ENCODE measurements at regions not wholly inside any gene's neighbourhood (a gene's known extent, or its start where the extent isn't known, plus 50 kb on each side); places are given as distances from the start of the nearest gene placed in this dataset.

DNA sequence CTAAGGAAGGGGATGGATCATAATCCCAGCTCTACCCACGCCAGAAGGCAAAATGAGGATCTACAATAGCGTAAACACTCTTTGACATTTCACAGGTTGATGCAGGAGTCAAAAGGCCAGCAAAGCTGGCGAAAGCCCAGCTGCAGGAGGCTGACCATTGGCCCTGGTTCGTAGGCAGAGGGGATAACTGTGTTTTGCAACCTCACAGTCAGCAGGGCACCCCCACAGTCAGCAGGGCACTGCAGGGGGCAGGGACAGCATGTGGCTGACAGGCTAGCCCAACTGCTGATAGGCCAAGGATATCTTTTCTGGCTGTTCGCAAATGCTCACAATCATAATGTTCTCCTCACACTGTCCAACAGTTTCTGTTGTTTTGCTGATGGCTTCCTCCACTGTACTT, 372.7 kb downstream of the BUD13 start:
- no peaks in the 10 kb centered on the region for H3K4me1 Mint-ChIP-seq (ENCODE audit: low read depth in 2 of 2)
- no peak for DNase-seq
- peaks cover 12 to 15% of the 10 kb centered on the region in 2 donors for H3K27me3 Mint-ChIP-seq
- no peak overlapping the region for H3K4me3 Mint-ChIP-seq
- no peak for ATAC-seq (replicated peaks)
- H3K9me3 Mint-ChIP-seq, result no peaks in the 10 kb centered on the region
- H3K36me3 Mint-ChIP-seq (ENCODE audit: insufficient read depth), result no peaks in the 10 kb centered on the region
- H3K27ac Mint-ChIP-seq, result no peak overlapping the region

DNA sequence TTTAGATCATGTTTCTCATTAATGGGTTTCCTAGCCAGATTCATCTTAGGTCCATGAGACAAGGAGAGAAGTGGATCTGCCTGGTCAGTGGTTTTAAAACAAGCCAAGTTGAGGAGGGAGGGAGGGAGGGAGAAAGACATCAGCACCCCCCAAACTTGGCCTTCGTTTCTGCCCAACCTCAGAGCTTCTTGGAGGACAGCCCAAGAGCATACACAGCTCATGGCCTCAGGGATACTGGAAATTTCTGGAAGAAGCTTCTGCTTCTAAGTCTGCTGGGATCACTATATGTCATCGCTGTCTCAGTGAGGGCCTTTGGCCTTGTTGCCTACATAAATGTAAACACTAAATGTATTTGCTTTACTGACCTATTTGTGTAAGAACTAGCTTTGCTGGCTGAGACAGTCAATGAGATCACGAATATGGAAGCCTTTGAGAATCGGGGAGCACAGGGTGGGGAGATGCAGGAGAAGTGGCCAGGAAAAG, 375.1 kb downstream of the BUD13 start:
- Mint-ChIP-seq H3K4me1 (ENCODE audit: low read depth in 2 of 2) (no peaks in the 10 kb centered on the region), H3K4me3 (no peak overlapping the region), H3K36me3 (ENCODE audit: insufficient read depth) (no peaks in the 10 kb centered on the region), H3K27me3 (peaks cover 9 to 24% of the 10 kb centered on the region in 2 donors), H3K9me3 (no peaks in the 10 kb centered on the region), H3K27ac (no peak overlapping the region)
- DNase-seq, result no peak
- no peak for ATAC-seq (replicated peaks)

DNA sequence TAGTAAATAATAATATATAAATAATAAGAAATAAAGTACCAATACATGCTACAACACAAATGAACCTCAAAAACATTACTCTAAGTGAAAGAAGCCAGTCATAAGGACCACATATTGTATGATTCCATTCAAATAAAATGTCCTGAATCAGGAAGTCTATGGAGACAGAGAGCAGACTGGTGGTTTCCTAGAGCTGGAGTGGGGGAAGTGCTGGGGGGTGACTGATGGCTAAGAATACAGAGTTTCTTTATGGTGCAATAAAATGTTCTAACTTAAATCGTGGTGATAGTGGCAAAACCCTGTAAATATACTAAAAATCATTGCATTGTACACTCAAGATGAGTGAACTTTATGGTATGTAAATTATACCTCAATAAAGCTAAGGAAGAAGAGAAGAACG, 376.5 kb downstream of the BUD13 start:
- peaks cover 22 to 31% of the 10 kb centered on the region in 2 donors for H3K27me3 Mint-ChIP-seq
- no peaks in the 10 kb centered on the region for H3K9me3 Mint-ChIP-seq
- H3K36me3 Mint-ChIP-seq (ENCODE audit: insufficient read depth), result peaks cover 3% of the 10 kb centered on the region
- H3K27ac Mint-ChIP-seq, result no peak overlapping the region
- no peaks in the 10 kb centered on the region for H3K4me1 Mint-ChIP-seq (ENCODE audit: low read depth in 2 of 2)
- no peak overlapping the region for H3K4me3 Mint-ChIP-seq
- DNase-seq (no peak), ATAC-seq (replicated peaks) (no peak)

DNA sequence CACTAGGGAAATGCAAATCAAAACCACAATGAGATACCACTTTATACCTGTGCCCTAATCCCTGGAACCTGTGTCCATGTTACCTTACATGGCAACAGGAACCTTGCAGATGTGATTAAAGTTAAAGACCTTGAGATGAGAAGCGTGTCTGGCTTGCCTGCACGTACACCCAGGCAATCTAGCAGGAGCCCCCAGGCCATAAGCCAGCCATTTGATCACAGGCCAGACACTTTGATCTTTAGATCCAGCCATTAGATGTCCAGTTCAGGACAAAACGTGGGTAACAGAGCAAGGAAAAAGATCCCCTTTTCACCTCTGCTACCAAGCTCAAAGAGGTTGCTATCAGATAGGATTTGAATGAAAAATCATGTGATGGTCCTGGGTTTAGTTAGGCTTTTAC, 378.8 kb downstream of the BUD13 start:
- no peak overlapping the region for H3K27ac Mint-ChIP-seq
- H3K4me1 Mint-ChIP-seq (ENCODE audit: low read depth in 2 of 2), result no peaks in the 10 kb centered on the region
- ATAC-seq (replicated peaks) (no peak), DNase-seq (no peak)
- peaks cover 32 to 35% of the 10 kb centered on the region in 2 donors for H3K27me3 Mint-ChIP-seq
- peaks cover 0 to 2% of the 10 kb centered on the region in 2 donors for H3K9me3 Mint-ChIP-seq
- peaks cover 3% of the 10 kb centered on the region for H3K36me3 Mint-ChIP-seq (ENCODE audit: insufficient read depth)
- H3K4me3 Mint-ChIP-seq, result no peak overlapping the region

DNA sequence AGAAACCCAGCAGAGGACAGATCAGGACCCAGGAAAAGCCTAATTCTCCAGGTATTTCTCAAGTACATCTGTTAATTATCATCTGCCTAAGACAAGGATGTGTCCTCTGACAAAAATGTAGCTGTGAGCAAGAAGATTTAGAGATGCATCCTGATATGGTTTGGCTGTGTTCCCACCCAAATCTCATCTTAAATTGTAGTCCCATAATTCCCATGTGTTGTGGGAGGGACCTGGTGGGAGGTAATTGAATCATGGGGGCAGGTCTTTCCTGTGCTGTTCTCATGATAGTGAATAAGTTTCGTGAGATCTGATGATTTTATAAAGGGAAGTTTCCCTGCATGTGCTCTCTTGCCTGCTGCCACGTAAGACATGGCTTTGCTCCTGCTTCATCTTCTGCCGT, 381.8 kb downstream of the BUD13 start:
- Mint-ChIP-seq H3K4me3 (no peak overlapping the region), H3K27ac (no peak overlapping the region), H3K27me3 (peaks cover 26 to 30% of the 10 kb centered on the region in 2 donors), H3K9me3 (peaks cover 0 to 2% of the 10 kb centered on the region in 2 donors), H3K4me1 (ENCODE audit: low read depth in 2 of 2) (no peaks in the 10 kb centered on the region), H3K36me3 (ENCODE audit: insufficient read depth) (peaks cover 3% of the 10 kb centered on the region)
- no peak for ATAC-seq (replicated peaks)
- DNase-seq, result no peak

DNA sequence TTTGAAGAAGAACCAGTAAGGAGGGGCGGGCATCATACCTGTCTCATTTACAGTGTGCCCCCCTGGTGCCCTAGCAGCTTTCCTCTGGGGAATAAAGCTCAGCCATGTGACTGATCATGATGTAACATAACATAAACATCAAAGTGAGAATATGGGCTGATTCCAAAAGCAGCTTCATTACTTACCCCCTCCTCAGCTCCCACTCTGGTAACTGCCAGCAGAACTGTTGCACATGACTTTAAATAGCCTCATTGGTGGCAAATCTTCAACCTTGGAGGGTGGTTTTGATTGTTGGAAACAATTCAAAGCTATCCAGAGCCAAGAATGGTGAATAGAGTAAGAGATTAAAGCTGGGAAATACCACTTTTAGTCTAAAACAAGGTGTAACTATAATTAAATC, 384.6 kb downstream of the BUD13 start:
- Mint-ChIP-seq H3K4me3 (no peak overlapping the region), H3K27ac (no peak overlapping the region), H3K27me3 (peaks cover 25 to 26% of the 10 kb centered on the region in 2 donors), H3K4me1 (ENCODE audit: low read depth in 2 of 2) (no peaks in the 10 kb centered on the region), H3K9me3 (peaks cover 0 to 2% of the 10 kb centered on the region in 2 donors), H3K36me3 (ENCODE audit: insufficient read depth) (peaks cover 3% of the 10 kb centered on the region)
- DNase-seq (no peak), ATAC-seq (replicated peaks) (no peak)

DNA sequence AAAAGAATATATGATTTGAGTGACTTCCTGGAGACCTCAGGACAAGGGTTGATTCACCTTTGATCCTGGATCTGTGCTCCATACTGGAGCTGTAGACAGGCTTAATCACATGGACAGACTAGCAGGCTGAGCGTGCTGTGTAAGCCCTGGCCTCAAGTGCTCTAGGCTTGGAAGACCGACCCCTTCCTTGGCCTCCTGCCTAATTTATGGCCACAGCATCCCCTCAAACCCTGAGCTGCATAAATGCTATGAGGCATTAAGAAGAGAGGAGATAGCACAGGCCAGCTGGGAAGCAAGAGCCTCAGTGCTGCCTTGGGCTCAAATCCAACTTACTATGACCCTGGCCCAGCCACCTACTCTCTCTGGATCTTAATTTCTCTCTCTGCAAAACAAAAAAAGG, 385.1 kb downstream of the BUD13 start:
- no peak overlapping the region for H3K4me3 Mint-ChIP-seq
- H3K9me3 Mint-ChIP-seq, result peaks cover 0 to 2% of the 10 kb centered on the region in 2 donors
- H3K27ac Mint-ChIP-seq, result no peak overlapping the region
- no peaks in the 10 kb centered on the region for H3K4me1 Mint-ChIP-seq (ENCODE audit: low read depth in 2 of 2)
- ATAC-seq (replicated peaks) (no peak), DNase-seq (no peak)
- H3K27me3 Mint-ChIP-seq, result peaks cover 26% of the 10 kb centered on the region in 2 donors
- peaks cover 3% of the 10 kb centered on the region for H3K36me3 Mint-ChIP-seq (ENCODE audit: insufficient read depth)

DNA sequence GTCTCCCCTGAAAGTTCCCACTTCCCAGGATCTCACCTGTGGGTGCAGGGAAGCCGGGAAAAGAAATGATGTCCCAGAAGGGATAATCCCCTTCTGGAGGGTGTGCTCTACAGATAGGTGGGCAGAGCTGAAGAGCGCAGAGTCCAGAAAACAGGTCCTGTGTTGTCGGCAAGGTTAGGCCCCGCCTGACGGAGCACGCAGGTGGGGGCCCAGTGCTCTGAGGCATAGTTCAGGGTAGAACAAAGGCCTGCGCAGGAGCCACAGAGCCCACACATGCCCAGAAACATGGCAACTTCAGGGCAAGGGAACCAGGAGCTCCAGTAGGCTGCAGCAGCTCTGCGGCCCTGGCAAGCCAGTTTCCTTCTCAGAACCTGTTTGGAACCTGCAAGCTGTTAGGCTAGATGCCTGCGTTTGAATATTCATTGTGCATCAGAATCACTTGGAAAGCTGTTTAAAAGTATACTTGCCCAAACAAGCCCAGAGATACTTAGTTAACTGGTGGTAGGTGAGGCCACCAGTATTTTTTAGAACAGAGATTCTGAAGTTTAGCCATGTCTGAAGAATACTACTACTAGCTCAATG, 386.6 kb downstream of the BUD13 start:
- Mint-ChIP-seq H3K27me3 (peaks cover 16 to 25% of the 10 kb centered on the region in 2 donors), H3K9me3 (peaks cover 0 to 2% of the 10 kb centered on the region in 2 donors), H3K27ac (no peak overlapping the region), H3K4me3 (no peak overlapping the region), H3K36me3 (ENCODE audit: insufficient read depth) (no peaks in the 10 kb centered on the region), H3K4me1 (ENCODE audit: low read depth in 2 of 2) (no peaks in the 10 kb centered on the region)
- DNase-seq (no peak), ATAC-seq (replicated peaks) (no peak)

DNA sequence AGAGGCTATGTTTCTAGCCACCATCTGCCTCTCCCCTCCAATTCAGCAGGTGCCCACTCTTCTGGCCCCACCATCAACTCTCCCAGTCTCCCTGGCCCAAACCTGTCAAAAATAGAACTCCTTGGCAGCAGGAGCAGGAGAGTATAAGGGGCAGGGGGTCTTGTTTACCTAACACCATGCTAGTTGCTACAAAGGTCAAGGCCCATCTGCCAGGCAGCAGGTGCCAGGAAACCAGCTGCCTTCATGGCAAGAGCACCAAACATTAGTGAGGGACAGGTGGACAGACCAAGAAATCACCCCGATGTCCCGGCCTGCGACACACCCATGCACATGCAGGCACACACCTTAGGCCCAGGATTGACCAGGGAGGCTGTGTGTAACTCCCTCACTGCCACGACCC, 387.9 kb downstream of the BUD13 start:
- Mint-ChIP-seq H3K27ac (no peak overlapping the region), H3K36me3 (ENCODE audit: insufficient read depth) (no peaks in the 10 kb centered on the region), H3K4me3 (no peak overlapping the region), H3K27me3 (peaks cover 18 to 26% of the 10 kb centered on the region in 2 donors), H3K4me1 (ENCODE audit: low read depth in 2 of 2) (no peaks in the 10 kb centered on the region), H3K9me3 (peaks cover 0 to 7% of the 10 kb centered on the region in 2 donors)
- DNase-seq (no peak), ATAC-seq (replicated peaks) (no peak)

DNA sequence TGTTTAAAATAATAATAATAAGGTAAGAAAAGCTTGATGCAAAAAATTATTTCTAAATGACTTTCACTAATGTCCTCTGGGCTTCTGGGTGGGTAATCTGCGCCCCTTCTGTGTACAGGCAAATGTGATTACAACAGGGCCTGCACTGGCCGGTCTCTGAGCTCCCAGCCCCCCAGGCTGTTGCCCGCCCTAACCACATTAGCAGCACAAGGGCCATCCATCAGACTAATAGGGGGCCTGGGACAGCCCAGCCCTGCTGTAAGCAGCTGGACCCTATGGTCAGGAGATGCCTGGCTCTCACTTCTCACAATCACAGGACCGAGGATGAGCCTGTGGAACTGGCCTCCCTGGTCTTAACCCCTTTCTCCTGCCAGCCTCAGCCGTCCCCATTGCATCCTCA, 388.4 kb downstream of the BUD13 start:
- no peak for ATAC-seq (replicated peaks)
- no peaks in the 10 kb centered on the region for H3K4me1 Mint-ChIP-seq (ENCODE audit: low read depth in 2 of 2)
- peaks cover 0 to 12% of the 10 kb centered on the region in 2 donors for H3K9me3 Mint-ChIP-seq

DNA sequence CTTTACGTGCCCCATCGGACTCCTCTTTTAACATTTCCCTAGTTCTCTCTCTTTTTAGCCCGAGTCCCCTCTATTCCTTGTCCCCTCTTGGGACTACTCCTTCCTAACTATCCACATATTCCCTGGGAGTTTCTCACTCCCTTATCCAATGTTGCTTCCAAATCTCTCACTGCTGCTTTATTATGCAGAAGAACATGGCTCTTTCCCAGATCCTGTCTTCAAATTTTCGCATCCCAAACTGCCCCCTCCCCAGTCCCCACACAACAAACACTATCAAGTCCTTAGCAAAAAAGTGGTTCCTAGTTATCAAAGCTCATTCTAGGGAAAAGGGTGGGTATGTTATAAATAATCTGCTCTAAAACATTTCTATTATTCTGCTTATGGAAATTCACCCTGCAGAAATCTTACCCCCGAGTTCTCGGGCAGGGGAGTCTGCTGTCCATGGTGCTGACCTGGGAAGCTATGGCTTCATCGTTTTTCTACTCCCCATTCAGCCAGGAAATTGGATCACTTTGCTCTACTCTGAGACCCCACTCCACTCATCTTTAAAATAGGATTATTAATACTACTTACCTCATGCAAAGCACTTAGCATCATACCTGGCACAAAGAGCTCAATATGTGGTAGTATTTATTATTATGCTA, 393.5 kb downstream of the BUD13 start:
- Mint-ChIP-seq H3K9me3 (peaks cover 3 to 15% of the 10 kb centered on the region in 2 donors), H3K4me1 (ENCODE audit: low read depth in 2 of 2) (no peaks in the 10 kb centered on the region), H3K27ac (no peak overlapping the region), H3K4me3 (no peak overlapping the region), H3K36me3 (ENCODE audit: insufficient read depth) (peaks cover 3% of the 10 kb centered on the region), H3K27me3 (peaks cover 44 to 55% of the 10 kb centered on the region in 2 donors)
- ATAC-seq (replicated peaks) (no peak), DNase-seq (no peak)

More for the DNA sequence above, 388.4 kb downstream of the BUD13 start:
- no peak for DNase-seq
- Mint-ChIP-seq H3K27me3 (peaks cover 18 to 30% of the 10 kb centered on the region in 2 donors), H3K36me3 (ENCODE audit: insufficient read depth) (no peaks in the 10 kb centered on the region), H3K4me3 (no peak overlapping the region), H3K27ac (no peak overlapping the region)

DNA sequence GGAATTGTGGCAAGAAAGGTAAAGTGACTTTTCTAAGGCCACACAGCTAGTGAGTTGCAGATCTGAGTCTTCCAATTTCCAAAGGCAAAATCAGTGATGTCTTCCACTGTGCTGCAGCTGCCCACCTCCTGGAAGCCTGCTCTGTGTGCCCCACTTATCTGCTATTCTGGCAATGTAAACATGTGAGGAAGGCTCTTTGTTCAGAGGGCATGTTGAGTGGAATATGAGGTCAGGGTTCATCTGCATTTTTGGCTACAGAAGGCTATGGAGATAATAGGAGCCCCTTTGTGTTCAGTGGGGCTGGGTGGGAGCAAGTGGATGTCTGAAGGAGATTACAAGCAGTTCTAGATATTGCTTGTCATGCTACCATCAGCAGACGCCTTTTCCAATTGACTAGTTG, 396.2 kb downstream of the BUD13 start:
- Mint-ChIP-seq H3K36me3 (ENCODE audit: insufficient read depth) (peaks cover 3% of the 10 kb centered on the region), H3K4me3 (no peak overlapping the region), H3K9me3 (peaks cover 3 to 15% of the 10 kb centered on the region in 2 donors), H3K27ac (no peak overlapping the region), H3K4me1 (ENCODE audit: low read depth in 2 of 2) (no peaks in the 10 kb centered on the region), H3K27me3 (peaks cover 26 to 50% of the 10 kb centered on the region in 2 donors)
- no peak for ATAC-seq (replicated peaks)
- DNase-seq, result no peak

DNA sequence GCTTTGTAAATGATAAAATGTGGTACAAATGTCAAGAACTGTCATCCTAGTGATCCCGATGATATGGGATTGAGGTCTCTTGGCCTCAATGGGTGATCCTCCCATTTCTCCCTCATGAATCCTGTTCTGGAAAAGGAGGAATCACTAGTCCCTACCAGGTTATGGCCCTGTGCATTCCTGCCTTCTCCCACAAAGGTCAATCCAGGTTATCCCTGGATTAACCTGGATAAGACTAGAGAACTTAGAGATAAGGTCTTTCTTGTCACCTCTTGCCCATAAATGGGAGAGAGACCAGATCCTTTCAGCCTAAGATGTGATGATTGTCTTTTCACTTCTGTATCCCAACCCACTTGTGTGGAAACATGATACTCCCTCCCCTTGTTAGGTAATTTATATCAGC, 396.7 kb downstream of the BUD13 start:
- peaks cover 3% of the 10 kb centered on the region for H3K36me3 Mint-ChIP-seq (ENCODE audit: insufficient read depth)
- no peak for ATAC-seq (replicated peaks)
- H3K4me1 Mint-ChIP-seq (ENCODE audit: low read depth in 2 of 2), result no peaks in the 10 kb centered on the region
- peaks cover 21 to 50% of the 10 kb centered on the region in 2 donors for H3K27me3 Mint-ChIP-seq
- no peak for DNase-seq
- H3K27ac Mint-ChIP-seq, result no peak overlapping the region
- no peak overlapping the region for H3K4me3 Mint-ChIP-seq
- H3K9me3 Mint-ChIP-seq, result peaks cover 3 to 15% of the 10 kb centered on the region in 2 donors

DNA sequence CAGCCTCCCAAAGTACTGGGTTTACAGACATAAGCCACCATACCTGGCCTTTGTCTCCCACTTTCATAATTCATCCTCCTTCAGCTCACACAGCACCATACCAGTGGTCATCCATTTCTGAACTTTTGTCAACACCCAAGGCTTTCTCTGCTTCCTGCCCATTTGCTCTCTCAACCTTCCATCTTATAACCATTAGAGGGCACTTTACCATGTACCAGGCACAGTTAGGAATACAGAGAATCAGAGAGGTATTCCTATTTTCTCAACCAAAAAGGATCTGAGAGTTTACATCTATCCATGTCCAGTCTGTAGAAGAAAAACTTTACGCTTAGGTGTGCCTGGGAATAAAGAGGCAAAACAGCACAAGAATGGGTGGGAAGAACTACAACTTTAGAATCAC, 397.6 kb downstream of the BUD13 start:
- peaks cover 3 to 12% of the 10 kb centered on the region in 2 donors for H3K9me3 Mint-ChIP-seq
- no peak overlapping the region for H3K4me3 Mint-ChIP-seq
- no peak for DNase-seq

More for the DNA sequence above, 397.6 kb downstream of the BUD13 start:
- Mint-ChIP-seq H3K27me3 (peaks cover 20 to 46% of the 10 kb centered on the region in 2 donors), H3K4me1 (ENCODE audit: low read depth in 2 of 2) (no peaks in the 10 kb centered on the region), H3K27ac (no peak overlapping the region), H3K36me3 (ENCODE audit: insufficient read depth) (peaks cover 3% of the 10 kb centered on the region)
- no peak for ATAC-seq (replicated peaks)

Data from effector memory CD8-positive, alpha-beta T cell (primary cell).